ENCODE measurements at regions not wholly inside any gene's neighbourhood (a gene's known extent, or its start where the extent isn't known, plus 50 kb on each side); places are given as distances from the start of the nearest gene placed in this dataset.

- in situ Hi-C loops (cut with HindIII; ENCODE audit: low sequenced_read_pairs): no loop called here
- TF ChIP-seq, protein P1, sequence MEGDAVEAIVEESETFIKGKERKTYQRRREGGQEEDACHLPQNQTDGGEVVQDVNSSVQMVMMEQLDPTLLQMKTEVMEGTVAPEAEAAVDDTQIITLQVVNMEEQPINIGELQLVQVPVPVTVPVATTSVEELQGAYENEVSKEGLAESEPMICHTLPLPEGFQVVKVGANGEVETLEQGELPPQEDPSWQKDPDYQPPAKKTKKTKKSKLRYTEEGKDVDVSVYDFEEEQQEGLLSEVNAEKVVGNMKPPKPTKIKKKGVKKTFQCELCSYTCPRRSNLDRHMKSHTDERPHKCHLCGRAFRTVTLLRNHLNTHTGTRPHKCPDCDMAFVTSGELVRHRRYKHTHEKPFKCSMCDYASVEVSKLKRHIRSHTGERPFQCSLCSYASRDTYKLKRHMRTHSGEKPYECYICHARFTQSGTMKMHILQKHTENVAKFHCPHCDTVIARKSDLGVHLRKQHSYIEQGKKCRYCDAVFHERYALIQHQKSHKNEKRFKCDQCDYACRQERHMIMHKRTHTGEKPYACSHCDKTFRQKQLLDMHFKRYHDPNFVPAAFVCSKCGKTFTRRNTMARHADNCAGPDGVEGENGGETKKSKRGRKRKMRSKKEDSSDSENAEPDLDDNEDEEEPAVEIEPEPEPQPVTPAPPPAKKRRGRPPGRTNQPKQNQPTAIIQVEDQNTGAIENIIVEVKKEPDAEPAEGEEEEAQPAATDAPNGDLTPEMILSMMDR (IDR thresholded peaks at IDR 0.05; ENCODE audit: low read depth, low read length, missing control alignments): no peak
- DNase-seq (ENCODE audit: low read depth): no peak
- no peak overlapping the region for H3K4me3 ChIP-seq (ENCODE audit: low read depth, low read length)
These were observed 219.5 kb downstream of the CDC5L start for GRCh38 chr6:44606976-44607375.

DNA sequence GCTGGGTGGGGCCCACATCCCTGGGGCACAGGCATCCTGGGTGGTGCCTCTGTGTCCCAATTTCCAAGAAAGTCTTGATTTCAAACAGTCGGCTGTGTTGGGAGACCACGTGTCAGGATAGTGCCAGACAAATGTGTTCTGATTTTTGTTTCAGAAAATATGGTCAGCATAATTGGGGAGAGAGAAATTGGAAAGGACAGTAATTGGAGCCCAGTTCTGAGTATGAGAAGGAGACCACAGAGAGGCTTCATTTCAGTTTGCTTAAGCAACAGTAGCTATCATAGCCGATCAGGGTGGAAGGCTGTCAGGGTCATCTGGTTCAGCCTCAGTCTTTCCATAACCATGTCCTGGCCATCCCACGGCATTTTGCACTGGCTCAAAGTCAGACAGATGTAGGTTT lies 220.7 kb downstream of the CDC5L start:
- in situ Hi-C loops (cut with HindIII; ENCODE audit: low sequenced_read_pairs): no loop called here
- no peak for DNase-seq (ENCODE audit: low read depth)
- no peak overlapping the region for H3K4me3 ChIP-seq (ENCODE audit: low read depth, low read length)
- TF ChIP-seq, protein P1 (IDR thresholded peaks at IDR 0.05; ENCODE audit: low read depth, low read length, missing control alignments): no peak

DNA sequence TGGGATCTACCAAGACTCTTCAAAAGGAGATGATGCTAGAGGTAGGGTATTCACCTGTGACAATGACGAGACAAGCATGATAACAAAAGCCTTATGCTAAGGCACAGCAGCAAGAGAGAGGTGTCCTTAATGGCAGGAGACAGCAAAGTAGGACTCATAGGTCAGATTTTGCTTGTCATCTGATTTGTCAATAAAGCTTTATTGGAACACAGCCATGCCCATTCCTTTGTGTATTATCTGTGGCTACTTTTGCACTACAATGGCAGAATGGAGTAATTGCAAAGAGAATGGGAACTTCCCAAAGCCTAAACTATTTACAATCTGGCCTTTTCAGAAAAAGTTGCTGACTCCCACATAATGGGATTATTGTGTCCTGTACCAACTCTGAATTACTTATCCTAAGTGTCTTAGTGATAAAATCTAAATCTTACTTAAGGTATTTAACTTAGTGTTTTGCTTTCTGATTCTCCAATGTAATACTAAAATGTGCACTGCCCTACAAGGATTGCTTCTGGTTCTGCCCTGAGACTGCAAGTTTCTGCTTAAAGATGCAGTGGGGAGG lies 221.6 kb downstream of the CDC5L start:
- in situ Hi-C loops (cut with HindIII; ENCODE audit: low sequenced_read_pairs): no loop called here
- TF ChIP-seq, protein P1 (IDR thresholded peaks at IDR 0.05; ENCODE audit: low read depth, low read length, missing control alignments): no peak
- H3K4me3 ChIP-seq (ENCODE audit: low read depth, low read length): no peak overlapping the region
- no peak for DNase-seq (ENCODE audit: low read depth)

DNA sequence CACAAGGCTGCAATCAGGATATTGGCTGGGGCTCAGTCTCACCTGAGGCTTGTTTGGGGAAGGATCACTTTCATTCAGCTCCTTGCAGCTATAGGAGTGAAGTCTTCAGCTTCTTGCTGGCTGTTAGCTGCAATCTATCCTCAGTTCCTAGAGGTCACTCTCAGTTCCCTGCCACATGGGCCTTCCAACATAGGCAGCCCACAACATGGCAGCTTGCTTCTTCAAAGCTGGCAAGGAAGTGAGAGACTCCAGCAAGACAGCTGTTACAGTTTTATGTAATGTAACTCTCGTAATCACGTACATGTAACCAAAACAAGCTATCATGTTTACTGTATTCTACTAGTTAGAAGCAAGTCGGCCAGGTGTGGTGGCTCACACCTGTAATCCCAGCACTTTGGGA lies 226.9 kb downstream of the CDC5L start:
- TF ChIP-seq, protein P1 (IDR thresholded peaks at IDR 0.05; ENCODE audit: low read depth, low read length, missing control alignments): no peak
- no peak overlapping the region for H3K4me3 ChIP-seq (ENCODE audit: low read depth, low read length)
- in situ Hi-C loops (cut with HindIII; ENCODE audit: low sequenced_read_pairs): no loop called here
- DNase-seq (ENCODE audit: low read depth): no peak

- in situ Hi-C loops (cut with HindIII; ENCODE audit: low sequenced_read_pairs): no loop called here
- no peak for DNase-seq (ENCODE audit: low read depth)
- TF ChIP-seq, protein P1 (IDR thresholded peaks at IDR 0.05; ENCODE audit: low read depth, low read length, missing control alignments): no peak
- no peak overlapping the region for H3K4me3 ChIP-seq (ENCODE audit: low read depth, low read length)
These were observed 228.1 kb downstream of the CDC5L start for GRCh38 chr6:44615621-44616020.

GRCh38 chr6:44617416-44617815 lies 229.9 kb downstream of the CDC5L start:
- in situ Hi-C loops (cut with HindIII; ENCODE audit: low sequenced_read_pairs): no loop called here
- TF ChIP-seq, protein P1 (IDR thresholded peaks at IDR 0.05; ENCODE audit: low read depth, low read length, missing control alignments): no peak
- H3K4me3 ChIP-seq (ENCODE audit: low read depth, low read length): no peak overlapping the region
- DNase-seq (ENCODE audit: low read depth): no peak
